Mammary epithelial cell (primary cell): ENCODE measurements at regions not wholly inside any gene's neighbourhood (a gene's known extent, or its start where the extent isn't known, plus 50 kb on each side); places are given as distances from the start of the nearest gene placed in this dataset.

Experiments used
- CTCF ChIP-seq, 2 donors: IDR thresholded peaks in 1 of 2; conservative IDR thresholded peaks in 1 of 2; 2 replicates each; pipeline ENCODE4 v1.5.1; 2011 to 2012; ENCODE audit warnings: inconsistent platforms in 2 of 2, low read length in 2 of 2, mild to moderate bottlenecking in 2 of 2, control low read depth in 1 of 2, low read depth in 1 of 2; ENCODE audit not compliant: insufficient read depth in 1 of 2; ENCODE audit errors: extremely low read depth in 1 of 2
- EZH2 ChIP-seq: IDR thresholded peaks from 2 replicates; pipeline ENCODE4 v1.6.1; 2012; ENCODE audit warnings: low read length, inconsistent platforms, borderline replicate concordance

- no peak for TF ChIP-seq CTCF (conservative IDR thresholded peaks at IDR 0.05 in 1 of 2, IDR thresholded peaks at IDR 0.05 in 1 of 2; ENCODE audit: extremely low read depth in 1 of 2, insufficient read depth in 1 of 2, low read depth in 1 of 2, low read length in 2 of 2)
- TF ChIP-seq EZH2: no peak
Measured at GRCh38 chr9:13933268-13933656, 380.7 kb downstream of the NFIB start.
